SIG-M5 treated with dmso at 0.1 percent for 504 hours (cell line): ENCODE measurements at regions not wholly inside any gene's neighbourhood (a gene's known extent, or its start where the extent isn't known, plus 50 kb on each side); places are given as distances from the start of the nearest gene placed in this dataset.
"Not testable (repeated sequence)": the region's sequence is repeated elsewhere in the genome, so short reads cannot be mapped to it uniquely, and the experiment has no call there.

ENCODE experiments used
- DNase-seq: peaks from one replicate; lab custom pipeline; 2025; ENCODE audit not compliant: unreplicated experiment; lab: John Stamatoyannopoulos, UW

- DNase-seq: no peak
Observed at GRCh38 chr6:120534954-120535353, 799.3 kb downstream of the TBC1D32 start.

- no peak for DNase-seq
Observed at GRCh38 chr6:120526576-120526975, 807.7 kb downstream of the TBC1D32 start.

- DNase-seq: no peak
Observed at GRCh38 chr6:120514544-120514943, 819.7 kb downstream of the TBC1D32 start.

DNA sequence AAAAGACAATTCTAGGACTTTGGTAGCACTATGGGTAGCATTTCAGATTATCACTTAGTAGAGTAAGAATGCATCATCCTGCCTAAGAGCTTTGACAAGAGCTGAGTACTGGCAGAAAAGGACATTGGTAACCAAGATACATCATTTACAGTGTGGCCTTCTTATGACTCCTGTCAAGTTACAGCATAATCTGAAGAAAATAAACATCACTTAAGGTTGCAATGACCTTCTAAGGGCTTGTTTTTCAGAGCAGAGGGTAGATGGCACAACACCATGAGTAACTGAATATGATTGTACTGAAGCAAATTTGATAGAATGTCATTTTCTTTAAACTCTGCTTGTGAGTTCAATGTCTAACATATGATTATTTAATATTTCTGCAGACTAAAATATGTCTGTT is 822.6 kb downstream of the TBC1D32 start:
- no peak for DNase-seq

DNA sequence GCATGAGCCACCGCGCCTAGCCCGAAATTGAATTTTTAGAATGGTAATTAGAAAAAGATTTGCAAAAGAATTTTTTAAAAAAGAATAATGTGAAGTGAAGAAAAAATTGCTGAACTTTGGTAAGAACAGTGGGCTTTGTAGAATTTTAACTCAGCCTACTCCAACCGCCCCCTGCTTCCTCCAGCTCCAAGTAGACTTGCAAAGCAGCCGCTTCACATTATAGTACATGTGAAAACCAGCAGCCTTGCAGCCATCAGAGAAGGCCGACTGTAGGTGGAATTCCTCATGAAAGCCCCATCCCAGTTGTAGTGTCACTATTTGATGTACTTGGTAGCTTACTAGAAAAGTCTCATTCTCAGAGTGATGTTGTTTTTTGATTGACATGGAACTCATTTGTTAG is 835.6 kb downstream of the TBC1D32 start:
- no peak for DNase-seq

- no peak for DNase-seq
Observed at GRCh38 chr6:120496661-120497060, 837.6 kb downstream of the TBC1D32 start.

DNA sequence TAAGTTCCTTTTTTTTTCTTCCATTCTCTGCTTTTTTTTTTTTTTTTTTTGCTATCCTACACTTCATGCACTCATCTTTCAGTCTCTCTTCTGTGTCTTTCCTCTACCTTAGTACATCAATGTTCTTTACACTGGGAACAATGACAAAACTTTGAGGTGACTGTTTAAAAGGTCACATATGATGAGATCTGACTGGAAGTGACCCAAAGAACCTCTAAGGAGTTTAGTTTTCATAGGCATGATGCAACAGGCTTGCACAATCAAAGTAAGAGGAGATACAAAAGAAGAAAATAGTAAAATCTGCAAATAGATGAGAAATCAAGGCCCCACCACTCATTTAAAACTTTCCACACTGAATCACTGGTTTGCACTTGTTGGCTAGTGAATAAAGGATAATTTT is 840.8 kb downstream of the TBC1D32 start:
- no peak for DNase-seq

DNA sequence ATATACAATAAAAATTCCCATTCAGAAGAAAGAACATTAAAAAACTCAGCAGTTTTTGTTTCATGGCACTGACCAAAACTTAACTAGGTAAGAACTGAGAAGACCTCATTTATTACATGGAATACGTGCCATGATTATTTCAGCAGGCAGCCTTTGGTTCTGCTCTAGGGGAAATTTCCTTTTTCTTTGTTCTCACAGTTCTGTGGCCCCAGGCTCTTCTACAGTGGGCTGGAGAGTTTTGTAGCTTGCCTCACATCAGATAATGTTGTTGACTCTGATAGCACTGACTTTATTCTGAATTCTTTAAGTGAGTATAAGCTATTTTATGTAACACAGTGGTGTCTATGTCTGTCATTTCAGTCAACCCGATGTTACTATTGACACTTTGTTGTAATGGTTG is 844.3 kb downstream of the TBC1D32 start:
- no peak for DNase-seq

- no peak for DNase-seq
Observed at GRCh38 chr6:120484146-120484545, 850.1 kb downstream of the TBC1D32 start.

DNA sequence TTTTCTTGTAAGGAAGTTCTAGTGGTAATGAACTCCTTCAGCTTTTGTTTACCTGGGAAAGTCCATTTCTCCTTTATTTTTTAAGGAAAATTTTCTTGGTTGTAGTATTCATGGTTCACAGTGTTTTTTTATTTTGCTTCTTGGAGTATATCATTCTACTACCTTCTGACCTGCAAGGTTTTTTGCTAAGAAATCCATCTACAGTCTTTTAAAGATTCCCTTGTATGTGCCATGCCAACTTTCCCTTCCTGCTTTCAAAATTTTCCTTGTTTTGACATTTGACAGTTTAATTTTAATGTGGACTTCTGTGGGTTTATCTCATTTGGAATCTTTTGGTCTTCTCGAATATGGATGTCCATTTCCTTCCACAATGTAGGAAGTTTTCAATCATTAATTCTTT is 855.6 kb downstream of the TBC1D32 start:
- DNase-seq: no peak

DNA sequence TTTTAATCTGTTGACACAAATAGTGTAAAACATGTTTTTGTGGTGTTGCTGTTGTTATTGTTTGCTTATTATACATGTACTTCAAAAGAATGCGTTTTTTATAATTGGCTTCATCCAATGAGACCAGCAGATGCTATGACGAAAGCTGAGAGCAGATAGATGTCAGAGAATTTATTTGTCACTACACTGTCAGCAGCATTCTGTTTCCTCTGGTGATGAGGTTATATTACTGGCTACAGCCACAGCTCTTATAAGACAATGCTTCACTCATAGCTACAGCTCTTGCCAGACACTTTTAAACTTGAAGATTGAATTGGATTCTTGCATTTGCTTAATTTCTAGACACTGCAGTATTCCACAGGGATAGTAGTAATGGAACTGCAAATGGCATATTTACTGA is 860.5 kb downstream of the TBC1D32 start:
- no peak for DNase-seq

DNA sequence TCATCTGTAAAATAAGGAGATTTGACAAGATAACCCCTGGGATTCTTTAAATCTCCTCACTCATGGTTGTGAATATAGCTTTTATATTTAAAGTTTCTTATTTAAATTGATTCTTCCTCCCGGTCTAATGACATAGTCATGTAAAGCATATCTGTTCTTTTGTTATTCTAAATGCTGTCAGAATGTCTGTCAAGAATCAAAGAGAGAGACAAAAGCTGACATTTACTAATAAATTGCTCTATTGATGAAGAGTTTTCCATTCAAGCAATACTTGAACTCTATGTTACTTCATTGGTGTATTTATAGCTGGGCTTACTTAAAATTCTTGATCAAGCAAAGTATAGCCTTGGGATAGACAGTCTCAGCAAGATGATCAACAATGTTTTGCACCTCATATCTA is 865.8 kb downstream of the TBC1D32 start:
- DNase-seq: no peak

GRCh38 chr6:120451508-120451907 is 882.8 kb downstream of the TBC1D32 start:
- DNase-seq: no peak

- no peak for DNase-seq
Observed at GRCh38 chr6:120447605-120448004, 886.7 kb downstream of the TBC1D32 start.

GRCh38 chr6:120432840-120433239 is 901.4 kb downstream of the TBC1D32 start:
- not testable (repeated sequence) for DNase-seq

- DNase-seq: no peak
Observed at GRCh38 chr6:120431841-120432240, 902.4 kb downstream of the TBC1D32 start.

DNA sequence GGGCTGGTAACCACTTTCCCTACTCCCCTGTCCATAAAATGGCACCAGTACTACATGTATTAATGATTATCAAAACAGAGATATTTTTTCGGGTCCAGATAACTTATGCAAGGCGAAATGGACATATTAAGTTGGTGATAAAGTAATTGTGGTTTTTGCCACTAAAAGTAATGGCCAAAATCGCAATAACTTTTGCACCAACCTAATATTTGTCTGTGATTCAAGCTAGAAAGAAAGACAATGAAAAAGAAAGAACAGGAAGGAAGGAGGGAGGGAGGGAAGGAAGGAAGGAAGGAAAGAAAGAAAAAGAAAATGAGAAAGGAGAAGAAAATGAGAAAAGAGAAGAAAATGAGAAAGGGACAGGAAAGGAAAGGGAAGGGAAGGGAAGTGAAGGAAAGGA is 922.9 kb downstream of the TBC1D32 start:
- DNase-seq: no peak

DNA sequence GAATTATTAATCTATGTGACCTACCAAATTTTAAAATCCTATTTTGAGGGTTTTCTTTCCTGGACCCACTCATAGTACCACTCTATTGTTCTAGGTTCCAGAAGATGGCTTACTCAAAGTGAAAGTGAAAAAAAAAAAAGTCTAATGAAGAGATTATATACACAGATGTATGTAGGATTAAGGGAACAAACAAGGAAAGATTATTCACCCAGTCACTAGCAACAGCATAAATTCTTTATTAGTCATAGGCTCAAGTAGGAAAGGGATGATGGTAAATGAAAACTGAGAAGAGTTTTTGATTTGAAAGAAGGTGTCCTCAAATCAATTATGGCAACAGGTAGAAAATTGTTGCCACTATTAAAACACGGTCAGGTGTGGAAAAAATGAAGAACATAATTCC is 923.7 kb downstream of the TBC1D32 start:
- no peak for DNase-seq

GRCh38 chr6:120407696-120408095 is 926.6 kb downstream of the TBC1D32 start:
- DNase-seq: no peak

DNA sequence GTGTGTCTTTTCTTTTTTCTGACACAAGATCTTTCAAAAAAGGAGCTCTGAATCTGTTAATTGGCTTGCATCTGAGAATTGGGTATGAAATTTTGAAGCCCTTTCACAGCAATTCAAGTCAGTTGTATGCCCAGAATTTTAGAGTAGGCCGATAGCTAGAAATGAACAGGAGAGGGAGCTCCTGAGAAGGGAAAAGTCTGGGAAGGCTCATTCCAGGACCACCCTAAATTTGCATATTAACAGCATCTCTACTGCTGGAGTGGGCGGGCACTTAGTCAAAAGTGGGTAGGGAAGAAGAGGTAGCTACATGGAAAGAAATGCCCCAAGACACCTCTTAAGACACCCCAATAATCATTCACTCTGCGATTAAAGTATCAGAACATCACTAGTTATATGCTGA is 928.3 kb downstream of the TBC1D32 start:
- no peak for DNase-seq

DNA sequence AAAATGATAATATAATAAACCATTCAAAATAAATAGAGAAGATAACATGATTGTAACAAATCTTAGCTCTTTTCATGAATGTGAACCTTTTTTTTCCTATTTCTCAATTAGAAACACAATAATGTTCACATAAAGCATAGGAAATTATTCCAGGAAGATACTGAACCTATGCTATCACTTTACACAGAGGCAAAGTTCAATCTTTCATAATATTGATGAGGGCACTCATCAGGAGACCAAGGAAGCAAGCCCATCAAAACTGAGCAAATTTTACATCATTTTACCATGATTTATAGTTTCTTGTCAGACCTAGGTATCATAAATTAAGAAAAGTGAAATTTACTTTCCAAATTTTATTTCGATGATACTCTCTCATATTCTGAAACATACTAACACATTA is 938.5 kb downstream of the TBC1D32 start:
- no peak for DNase-seq

- no peak for DNase-seq
Observed at GRCh38 chr6:120395330-120395729, 939.0 kb downstream of the TBC1D32 start.

DNA sequence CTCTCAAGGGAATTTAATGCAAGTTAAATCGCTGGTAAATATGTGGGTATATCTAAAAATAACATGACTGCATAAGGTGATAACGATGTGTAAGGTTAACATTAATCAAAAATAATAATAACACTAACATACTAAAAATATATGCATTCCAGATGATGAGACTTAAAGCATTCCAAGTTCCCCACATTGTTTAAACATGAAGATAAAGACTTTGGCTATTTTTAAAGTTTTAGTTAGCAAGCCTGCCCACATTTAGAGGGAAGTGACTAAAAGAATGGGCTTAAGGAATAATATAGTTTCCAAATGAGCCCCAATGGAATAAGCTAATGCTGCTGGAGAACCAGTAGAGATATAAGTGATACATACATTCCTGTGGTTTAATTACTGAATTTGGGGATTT is 941.3 kb downstream of the TBC1D32 start:
- no peak for DNase-seq

DNA sequence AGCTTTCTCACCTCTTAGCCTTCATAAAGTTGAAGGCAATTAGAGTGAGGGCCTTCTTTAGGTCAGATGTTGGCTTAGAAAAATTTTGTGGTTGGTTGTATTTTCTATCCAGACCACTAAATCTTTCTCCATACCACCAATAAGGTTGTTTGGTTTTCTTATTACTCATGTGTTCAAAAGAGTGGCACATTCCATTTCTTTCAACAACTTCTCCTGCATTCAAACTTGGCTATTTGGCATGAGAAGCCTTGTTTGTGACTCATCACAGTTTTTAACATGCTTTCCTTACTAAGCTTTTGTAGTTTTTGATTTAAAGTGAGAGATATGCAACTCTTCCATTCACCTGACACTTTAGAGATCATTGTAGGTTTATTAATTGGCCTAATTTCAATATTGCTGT is 949.6 kb downstream of the TBC1D32 start:
- no peak for DNase-seq
